GM12875 (cell line): ENCODE measurements at regions not wholly inside any gene's neighbourhood (a gene's known extent, or its start where the extent isn't known, plus 50 kb on each side); places are given as distances from the start of the nearest gene placed in this dataset.

Source experiments
- H3K4me3 ChIP-seq: one replicate; pipeline ENCODE4 v1.5.1; 2011; ENCODE audit warnings: low read depth, low read length, control low read depth
- TF ChIP-seq, protein P1 (sequence below): IDR thresholded peaks from 2 replicates; pipeline ENCODE4 v1.5.1; 2011; ENCODE audit warnings: low read depth, mild to moderate bottlenecking, control low read depth, inconsistent platforms, low read length, moderate library complexity, borderline replicate concordance; ENCODE audit not compliant: insufficient read depth

DNA sequence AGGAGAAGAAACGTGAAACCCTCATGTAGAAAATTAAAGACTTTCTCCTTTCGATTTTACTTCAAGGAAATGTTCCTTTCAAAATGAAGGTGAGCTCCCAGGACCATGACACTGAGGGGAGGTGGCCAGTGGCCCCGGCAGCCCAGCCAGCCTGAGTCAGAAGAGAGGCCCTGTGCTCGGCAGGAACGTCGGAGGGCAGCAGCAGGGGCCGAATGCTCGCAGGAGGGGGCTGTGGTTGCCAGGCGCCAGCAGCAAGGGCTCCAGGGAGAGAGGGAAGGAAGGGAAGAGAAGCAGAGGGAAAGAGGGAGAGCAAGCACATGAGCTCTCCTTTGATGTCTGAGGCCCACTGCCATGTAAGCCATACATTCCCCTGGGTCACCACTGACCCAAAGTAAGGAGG, 73.3 kb upstream of the ACKR3 start:
- TF ChIP-seq, protein P1, sequence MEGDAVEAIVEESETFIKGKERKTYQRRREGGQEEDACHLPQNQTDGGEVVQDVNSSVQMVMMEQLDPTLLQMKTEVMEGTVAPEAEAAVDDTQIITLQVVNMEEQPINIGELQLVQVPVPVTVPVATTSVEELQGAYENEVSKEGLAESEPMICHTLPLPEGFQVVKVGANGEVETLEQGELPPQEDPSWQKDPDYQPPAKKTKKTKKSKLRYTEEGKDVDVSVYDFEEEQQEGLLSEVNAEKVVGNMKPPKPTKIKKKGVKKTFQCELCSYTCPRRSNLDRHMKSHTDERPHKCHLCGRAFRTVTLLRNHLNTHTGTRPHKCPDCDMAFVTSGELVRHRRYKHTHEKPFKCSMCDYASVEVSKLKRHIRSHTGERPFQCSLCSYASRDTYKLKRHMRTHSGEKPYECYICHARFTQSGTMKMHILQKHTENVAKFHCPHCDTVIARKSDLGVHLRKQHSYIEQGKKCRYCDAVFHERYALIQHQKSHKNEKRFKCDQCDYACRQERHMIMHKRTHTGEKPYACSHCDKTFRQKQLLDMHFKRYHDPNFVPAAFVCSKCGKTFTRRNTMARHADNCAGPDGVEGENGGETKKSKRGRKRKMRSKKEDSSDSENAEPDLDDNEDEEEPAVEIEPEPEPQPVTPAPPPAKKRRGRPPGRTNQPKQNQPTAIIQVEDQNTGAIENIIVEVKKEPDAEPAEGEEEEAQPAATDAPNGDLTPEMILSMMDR, result no peak
- H3K4me3 ChIP-seq, result no peak overlapping the region

DNA sequence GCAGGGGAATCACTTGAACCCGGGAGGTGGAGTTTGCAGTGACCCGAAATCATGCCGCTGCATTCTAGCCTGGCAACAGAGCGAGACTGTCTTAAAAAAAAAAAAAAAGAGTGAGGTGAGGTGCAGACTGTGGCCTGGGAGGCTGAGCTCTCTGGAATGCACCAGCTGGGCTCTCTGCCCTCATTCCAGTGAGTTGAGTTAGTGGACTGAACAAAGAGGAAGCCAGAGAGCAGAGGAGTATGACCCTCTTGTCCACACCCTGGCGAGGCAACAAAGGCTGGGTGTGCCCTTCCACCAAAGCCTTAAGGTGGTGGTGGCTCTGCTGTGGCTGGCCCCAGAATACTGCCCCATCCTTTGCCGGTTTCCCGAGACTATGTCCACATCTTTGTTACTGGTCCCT, 71.3 kb upstream of the ACKR3 start:
- TF ChIP-seq, protein P1, result no peak
- H3K4me3 ChIP-seq, result no peak overlapping the region

DNA sequence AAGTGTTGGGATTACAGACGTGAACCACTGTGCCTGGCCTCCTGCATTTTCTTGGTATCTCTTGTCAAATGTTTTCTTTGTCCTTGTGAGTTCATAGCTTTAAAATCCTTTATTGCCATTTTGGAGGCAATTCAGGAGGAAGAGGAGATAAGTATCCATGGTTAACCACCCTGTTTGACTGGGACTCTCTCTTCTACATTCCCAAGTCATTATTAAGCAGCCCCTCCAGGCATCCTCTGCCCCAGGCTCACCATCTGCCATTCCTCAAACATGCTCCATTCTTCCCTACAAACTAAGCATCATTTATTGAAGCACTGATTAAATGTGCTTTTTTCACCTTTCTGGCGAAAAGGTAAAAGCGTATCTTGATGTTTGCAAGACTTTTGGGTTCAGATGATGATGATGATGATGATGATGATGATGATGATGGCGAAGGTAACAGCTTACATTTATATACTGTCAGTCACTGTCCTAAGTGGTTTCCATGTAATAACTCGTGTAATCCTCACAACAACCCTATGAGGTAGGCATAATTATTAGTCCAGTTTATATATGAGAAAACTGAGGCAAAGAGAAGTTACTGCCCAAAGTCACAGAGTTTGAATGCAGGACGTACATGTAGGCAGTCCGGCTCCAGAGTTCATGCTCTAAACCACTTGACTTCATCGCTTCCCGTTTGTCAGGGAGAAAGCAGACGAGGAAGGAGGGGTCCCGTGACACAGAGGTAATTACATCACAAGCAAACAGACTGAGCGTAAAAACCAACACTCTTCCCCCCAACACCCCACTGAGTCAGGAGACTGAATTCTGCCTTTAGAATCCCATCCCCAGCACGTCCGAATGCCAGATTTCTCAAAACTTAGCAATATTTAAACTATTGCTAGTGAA, 69.7 kb upstream of the ACKR3 start:
- no peak overlapping the region for H3K4me3 ChIP-seq
- TF ChIP-seq, protein P1, result no peak

DNA sequence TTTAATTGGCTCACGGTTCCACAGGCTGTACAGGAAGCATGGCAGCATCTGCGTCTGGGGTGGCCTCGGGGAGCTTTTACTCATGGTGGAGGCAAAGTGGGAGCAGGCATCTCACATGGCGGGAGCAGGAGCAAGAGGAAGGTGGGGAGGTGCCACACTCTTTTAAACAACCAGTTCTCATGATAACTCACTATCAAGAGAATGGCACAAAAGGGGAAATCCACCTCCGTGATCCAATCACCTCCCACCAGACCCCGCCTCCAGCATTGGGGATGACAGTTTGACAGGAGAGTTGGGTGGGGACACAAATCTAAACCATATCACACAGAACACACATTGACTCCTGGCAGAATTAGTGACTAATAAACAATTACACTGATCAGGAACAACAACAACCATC, 68.6 kb upstream of the ACKR3 start:
- no peak overlapping the region for H3K4me3 ChIP-seq
- TF ChIP-seq, protein P1, result no peak

DNA sequence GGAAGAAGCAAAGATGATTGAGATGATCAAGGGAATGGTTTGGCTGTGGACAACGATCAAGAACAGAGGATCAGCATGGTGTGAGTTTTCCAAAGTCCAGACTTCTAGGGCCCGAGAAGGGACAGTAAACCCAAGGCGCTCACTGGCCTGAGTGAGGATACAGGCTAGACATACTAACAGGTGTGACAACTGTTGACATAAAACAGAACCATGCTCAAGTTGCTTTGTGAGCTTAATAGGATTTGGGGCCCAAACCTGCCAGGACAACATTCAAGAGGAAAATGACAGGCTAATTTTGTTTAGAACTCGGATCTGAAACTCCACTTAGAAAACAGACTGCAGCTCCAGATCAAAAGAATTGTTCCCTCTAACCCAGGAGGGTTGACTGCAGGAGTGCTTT, 68.1 kb upstream of the ACKR3 start:
- TF ChIP-seq, protein P1, result no peak
- H3K4me3 ChIP-seq, result no peak overlapping the region

DNA sequence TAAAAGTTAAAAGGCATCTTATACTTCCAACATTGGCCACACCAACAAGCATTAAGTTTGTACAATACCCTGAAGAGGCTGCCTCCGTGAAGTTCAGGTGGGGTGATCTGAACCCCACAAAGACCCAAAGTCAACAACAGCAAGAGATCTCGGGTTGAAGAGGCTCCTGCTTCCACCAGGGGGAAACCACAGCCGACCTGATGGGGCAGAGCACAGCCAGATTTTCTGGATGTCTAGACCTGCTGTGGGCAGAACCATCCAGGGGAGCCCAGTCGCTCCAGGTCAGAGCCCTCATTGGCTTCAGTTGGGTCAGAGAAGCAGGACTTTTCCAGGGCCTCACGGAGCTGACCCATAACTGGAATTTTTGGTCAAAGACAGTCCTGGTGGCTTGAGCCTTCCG, 66.5 kb upstream of the ACKR3 start:
- TF ChIP-seq, protein P1, result peak; percentile 52; the same call in 1 of the 2 replicates
- no peak overlapping the region for H3K4me3 ChIP-seq

DNA sequence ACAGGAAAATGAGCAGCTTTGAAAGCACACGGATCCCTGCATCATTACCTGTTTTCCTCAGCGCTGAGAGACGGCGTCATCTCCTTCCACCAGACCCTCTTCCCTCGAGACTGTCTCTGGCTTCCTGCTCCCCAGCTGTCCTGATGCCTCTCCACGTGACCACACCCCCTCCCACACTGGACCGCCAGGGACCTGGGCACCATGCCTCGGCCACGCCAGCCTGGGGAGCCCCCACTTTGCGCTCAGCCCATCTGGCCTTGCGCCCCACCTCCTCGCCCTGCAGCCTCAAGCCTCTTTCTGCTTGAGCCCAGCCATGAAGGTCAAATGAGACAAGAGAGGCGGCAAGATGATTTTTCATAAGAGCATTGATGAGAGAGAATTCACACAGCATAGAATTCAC, 66.0 kb upstream of the ACKR3 start:
- TF ChIP-seq, protein P1, result no peak
- H3K4me3 ChIP-seq, result no peak overlapping the region
